WERI-Rb-1 (cell line): ENCODE measurements at regions not wholly inside any gene's neighbourhood (a gene's known extent, or its start where the extent isn't known, plus 50 kb on each side); places are given as distances from the start of the nearest gene placed in this dataset.

Experiments
- DNase-seq: peaks from one replicate; pipeline ENCODE4 v3.0.0-alpha.2; 2020
- H3K27ac ChIP-seq: fragments of 250-450 bp; sonication (Bioruptor Pico); 2 replicates; pipeline ENCODE4 v1.5.1; 2020; ENCODE audit warnings: mild to moderate bottlenecking, moderate library complexity
- H3K27me3 ChIP-seq: fragments of 250-450 bp; sonication (Bioruptor Pico); 2 replicates; pipeline ENCODE4 v1.5.1; 2021; ENCODE audit warnings: mild to moderate bottlenecking, low read depth, moderate library complexity; ENCODE audit not compliant: insufficient read depth, severe bottlenecking
- H3K36me3 ChIP-seq: fragments of 250-450 bp; sonication (Bioruptor Pico); 2 replicates; pipeline ENCODE4 v1.5.1; 2020; ENCODE audit warnings: mild to moderate bottlenecking, moderate library complexity
- H3K4me3 ChIP-seq: 2 replicates; pipeline ENCODE4 v1.5.1; 2011; ENCODE audit warnings: low read depth, mild to moderate bottlenecking, control low read depth, low read length
- H3K9me3 ChIP-seq: fragments of 250-450 bp; sonication (Bioruptor Pico); 2 replicates; pipeline ENCODE4 v1.5.1; 2021; ENCODE audit warnings: mild to moderate bottlenecking, moderate library complexity; ENCODE audit not compliant: severe bottlenecking
- CTCF ChIP-seq: IDR thresholded peaks from 2 replicates; pipeline ENCODE4 v1.5.1; 2011; ENCODE audit warnings: low read depth, mild to moderate bottlenecking, control low read depth, inconsistent platforms, low read length

- H3K9me3 ChIP-seq: no peaks in the 10 kb centered on the region
- H3K4me3 ChIP-seq: no peak overlapping the region
- no peak overlapping the region for H3K27ac ChIP-seq
- no peaks in the 10 kb centered on the region for H3K36me3 ChIP-seq
- DNase-seq: no peak
- no peak for TF ChIP-seq CTCF
- H3K27me3 ChIP-seq: no peaks in the 10 kb centered on the region
These were observed 313.1 kb downstream of the DTWD2 start for GRCh38 chr5:118675247-118675646.

- Histone ChIP-seq H3K36me3 (no peaks in the 10 kb centered on the region), H3K27me3 (no peaks in the 10 kb centered on the region), H3K9me3 (peaks cover 9% of the 10 kb centered on the region), H3K27ac (no peak overlapping the region), H3K4me3 (no peak overlapping the region)
- no peak for DNase-seq
- TF ChIP-seq CTCF: no peak
These were observed 330.8 kb downstream of the DTWD2 start for GRCh38 chr5:118657576-118657975.

- DNase-seq: no peak
- H3K27ac ChIP-seq: no peak overlapping the region
- no peak overlapping the region for H3K4me3 ChIP-seq
- no peak for TF ChIP-seq CTCF
- H3K36me3 ChIP-seq: no peaks in the 10 kb centered on the region
- H3K27me3 ChIP-seq: no peaks in the 10 kb centered on the region
- H3K9me3 ChIP-seq: peaks cover 4% of the 10 kb centered on the region
These were observed 334.5 kb downstream of the DTWD2 start for GRCh38 chr5:118653872-118654271.

- Histone ChIP-seq H3K9me3 (peaks cover 4% of the 10 kb centered on the region), H3K27me3 (no peaks in the 10 kb centered on the region), H3K36me3 (no peaks in the 10 kb centered on the region), H3K4me3 (no peak overlapping the region), H3K27ac (no peak overlapping the region)
- TF ChIP-seq CTCF: no peak
- DNase-seq: no peak
These were observed 335.2 kb downstream of the DTWD2 start for GRCh38 chr5:118653183-118653582.

GRCh38 chr5:118651002-118651401 is 337.3 kb downstream of the DTWD2 start:
- no peaks in the 10 kb centered on the region for H3K27me3 ChIP-seq
- H3K36me3 ChIP-seq: no peaks in the 10 kb centered on the region
- no peak overlapping the region for H3K4me3 ChIP-seq
- no peaks in the 10 kb centered on the region for H3K9me3 ChIP-seq
- TF ChIP-seq CTCF: no peak
- no peak overlapping the region for H3K27ac ChIP-seq
- DNase-seq: no peak

GRCh38 chr5:118647587-118647986 is 340.8 kb downstream of the DTWD2 start:
- no peak for TF ChIP-seq CTCF
- no peaks in the 10 kb centered on the region for H3K36me3 ChIP-seq
- no peaks in the 10 kb centered on the region for H3K27me3 ChIP-seq
- no peak overlapping the region for H3K27ac ChIP-seq
- DNase-seq: no peak
- no peak overlapping the region for H3K4me3 ChIP-seq
- no peaks in the 10 kb centered on the region for H3K9me3 ChIP-seq
